Muscle of arm (tissue), 1 donor: ENCODE measurements at regions not wholly inside any gene's neighbourhood (a gene's known extent, or its start where the extent isn't known, plus 50 kb on each side); places are given as distances from the start of the nearest gene placed in this dataset.

Experiments
- DNase-seq: peaks from one replicate; pipeline ENCODE4 v3.0.0-alpha.2; 2013

- peak; percentile 4 for DNase-seq
Observed at GRCh38 chr7:7051206-7051877, 131.0 kb upstream of the C1GALT1 start.

GRCh38 chr7:7054252-7054830, 128.0 kb upstream of the C1GALT1 start:
- DNase-seq: no peak

GRCh38 chr7:7060828-7061599, 121.3 kb upstream of the C1GALT1 start:
- DNase-seq: no peak

GRCh38 chr7:7077945-7078344, 104.4 kb upstream of the C1GALT1 start:
- DNase-seq: no peak

GRCh38 chr7:7080802-7081201, 101.5 kb upstream of the C1GALT1 start:
- no peak for DNase-seq

GRCh38 chr7:7090460-7090859, 91.9 kb upstream of the C1GALT1 start:
- DNase-seq: no peak

GRCh38 chr7:7098280-7098818, 84.0 kb upstream of the C1GALT1 start:
- no peak for DNase-seq

- peak; percentile 69 for DNase-seq
Observed at GRCh38 chr7:7099584-7100014, 82.7 kb upstream of the C1GALT1 start.

- no peak for DNase-seq
Observed at GRCh38 chr7:7100432-7100849, 81.9 kb upstream of the C1GALT1 start.

GRCh38 chr7:7102906-7103305, 79.4 kb upstream of the C1GALT1 start:
- DNase-seq: no peak

GRCh38 chr7:7103343-7104313, 78.7 kb upstream of the C1GALT1 start:
- DNase-seq: peak; percentile 57

- DNase-seq: no peak
Observed at GRCh38 chr7:7104314-7104698, 78.0 kb upstream of the C1GALT1 start.

GRCh38 chr7:7104971-7105370, 77.4 kb upstream of the C1GALT1 start:
- no peak for DNase-seq

GRCh38 chr7:7105800-7106582, 76.4 kb upstream of the C1GALT1 start:
- no peak for DNase-seq

- no peak for DNase-seq
Observed at GRCh38 chr7:7108931-7109330, 73.4 kb upstream of the C1GALT1 start.

- DNase-seq: no peak
Observed at GRCh38 chr7:7109934-7110333, 72.4 kb upstream of the C1GALT1 start.

- no peak for DNase-seq
Observed at GRCh38 chr7:7110706-7111105, 71.6 kb upstream of the C1GALT1 start.

- no peak for DNase-seq
Observed at GRCh38 chr7:7112868-7113267, 69.5 kb upstream of the C1GALT1 start.

GRCh38 chr7:7114575-7115291, 67.6 kb upstream of the C1GALT1 start:
- DNase-seq: no peak
